Sigmoid colon (tissue), 6 donors: ENCODE measurements at regions not wholly inside any gene's neighbourhood (a gene's known extent, or its start where the extent isn't known, plus 50 kb on each side); places are given as distances from the start of the nearest gene placed in this dataset.

ENCODE experiments used
- DNase-seq: peaks from one replicate; pipeline ENCODE4 v3.0.0-alpha.2; 2019
- H3K27ac ChIP-seq, 4 donors: fragments of 200-600 bp; sonication (generic); one replicate each; pipeline ENCODE4 v1.5.1; 2016 to 2019; ENCODE audit warnings: mild to moderate bottlenecking in 1 of 4
- H3K27me3 ChIP-seq, 3 donors: fragments of 200-600 bp; sonication (generic); one replicate each; pipeline ENCODE4 v1.5.1; 2019; ENCODE audit warnings: mild to moderate bottlenecking in 1 of 3
- H3K36me3 ChIP-seq, 4 donors: fragments of 200-600 bp; sonication (generic); one replicate each; pipeline ENCODE4 v1.5.1; 2016 to 2019
- H3K4me1 ChIP-seq, 4 donors: fragments of 200-600 bp; sonication (generic); one replicate each; pipeline ENCODE4 v1.5.1; 2017 to 2019
- H3K4me3 ChIP-seq, 4 donors: fragments of 200-600 bp; sonication (generic); one replicate each; pipeline ENCODE4 v1.5.1; 2017 to 2019; ENCODE audit warnings: mild to moderate bottlenecking in 2 of 4, moderate library complexity in 1 of 4
- H3K9me3 ChIP-seq, 4 donors: fragments of 200-600 bp in 3 of 4; sonication (generic) in 3 of 4; one replicate each; pipeline versions ENCODE4 v1.5.1 to v1.6.1; 2013 to 2019
- EP300 ChIP-seq, 4 donors: sonication (generic); formaldehyde crosslinking; IDR thresholded peaks; one replicate each; pipeline ENCODE4 v1.6.1; 2017; ENCODE audit warnings: antibody characterized with exemption in 4 of 4
- POLR2A ChIP-seq, 2 donors: fragments of 450-650 bp; IDR thresholded peaks; one replicate each; pipeline ENCODE4 v1.6.1; 2016; ENCODE audit warnings: antibody characterized with exemption in 2 of 2, mild to moderate bottlenecking in 2 of 2, moderate library complexity in 2 of 2
- POLR2AphosphoS5 ChIP-seq, 4 donors: sonication (generic); formaldehyde crosslinking; IDR thresholded peaks; one replicate each; pipeline ENCODE4 v1.6.1; 2017; ENCODE audit warnings: antibody characterized with exemption in 4 of 4
- WGBS, 2 donors: extraction: QIAGEN DNeasy Blood & Tissue Kit; methylation state at CpG; one replicate each; pipeline ENCODE4 v1.1.7; 2013; 5-methylcytosine and 5-hydroxymethylcytosine counted together
- intact Hi-C: fragments of 100-400 bp; cut with DNase I; formaldehyde crosslinking; loops from one replicate; pipeline ENCODE4 v1.15.1; 2023
- TF ChIP-seq, protein P1 (sequence below), 4 experiments: fragments of 450-650 bp in 3 of 4; fragments of 200-600 bp in 1 of 4; IDR thresholded peaks; one replicate each; pipeline ENCODE4 v1.5.1; 2016 to 2019; ENCODE audit warnings: antibody characterized with exemption in 4 of 4, mild to moderate bottlenecking in 3 of 4, moderate library complexity in 2 of 4
- donor health status: healthy with polysubstance abuse.
- donor health status: healthy.

DNA sequence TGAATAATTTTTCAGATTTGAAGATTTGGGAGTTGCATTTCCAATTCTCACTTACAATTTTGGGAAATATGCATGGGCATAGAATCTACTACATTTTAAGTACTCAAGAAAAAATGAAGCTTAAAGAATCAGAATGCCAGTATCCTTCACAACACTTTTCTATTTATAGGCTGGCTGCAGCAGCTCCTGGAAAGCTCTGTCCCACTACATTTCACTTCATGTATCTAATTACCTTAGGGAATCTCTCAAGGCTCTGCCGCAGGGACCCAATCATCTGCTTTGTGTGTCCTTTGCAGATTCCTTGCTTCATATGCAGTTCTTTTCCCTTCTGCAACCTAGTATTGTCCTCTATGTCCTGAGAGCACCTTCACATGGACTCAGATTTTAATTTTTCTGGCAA lies 102.9 kb downstream of the NUP35 start:
- no peaks in the 10 kb centered on the region for H3K4me1 ChIP-seq
- no peaks in the 10 kb centered on the region for H3K9me3 ChIP-seq
- no peak overlapping the region for H3K27ac ChIP-seq
- TF ChIP-seq POLR2AphosphoS5 (IDR thresholded peaks at IDR 0.05), result no peak
- TF ChIP-seq, protein P1, sequence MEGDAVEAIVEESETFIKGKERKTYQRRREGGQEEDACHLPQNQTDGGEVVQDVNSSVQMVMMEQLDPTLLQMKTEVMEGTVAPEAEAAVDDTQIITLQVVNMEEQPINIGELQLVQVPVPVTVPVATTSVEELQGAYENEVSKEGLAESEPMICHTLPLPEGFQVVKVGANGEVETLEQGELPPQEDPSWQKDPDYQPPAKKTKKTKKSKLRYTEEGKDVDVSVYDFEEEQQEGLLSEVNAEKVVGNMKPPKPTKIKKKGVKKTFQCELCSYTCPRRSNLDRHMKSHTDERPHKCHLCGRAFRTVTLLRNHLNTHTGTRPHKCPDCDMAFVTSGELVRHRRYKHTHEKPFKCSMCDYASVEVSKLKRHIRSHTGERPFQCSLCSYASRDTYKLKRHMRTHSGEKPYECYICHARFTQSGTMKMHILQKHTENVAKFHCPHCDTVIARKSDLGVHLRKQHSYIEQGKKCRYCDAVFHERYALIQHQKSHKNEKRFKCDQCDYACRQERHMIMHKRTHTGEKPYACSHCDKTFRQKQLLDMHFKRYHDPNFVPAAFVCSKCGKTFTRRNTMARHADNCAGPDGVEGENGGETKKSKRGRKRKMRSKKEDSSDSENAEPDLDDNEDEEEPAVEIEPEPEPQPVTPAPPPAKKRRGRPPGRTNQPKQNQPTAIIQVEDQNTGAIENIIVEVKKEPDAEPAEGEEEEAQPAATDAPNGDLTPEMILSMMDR (IDR thresholded peaks at IDR 0.05), result no peak
- no peak for TF ChIP-seq POLR2A (IDR thresholded peaks at IDR 0.05)
- TF ChIP-seq EP300 (IDR thresholded peaks at IDR 0.05), result no peak
- no peaks in the 10 kb centered on the region for H3K27me3 ChIP-seq
- DNase-seq, result no peak
- intact Hi-C loops, result no loop called here
- H3K36me3 ChIP-seq, result no peaks in the 10 kb centered on the region
- WGBS, 2 donors, result 92 to 98% methylated on average over 1 of the region's 1 CpG
- H3K4me3 ChIP-seq, result no peak overlapping the region

DNA sequence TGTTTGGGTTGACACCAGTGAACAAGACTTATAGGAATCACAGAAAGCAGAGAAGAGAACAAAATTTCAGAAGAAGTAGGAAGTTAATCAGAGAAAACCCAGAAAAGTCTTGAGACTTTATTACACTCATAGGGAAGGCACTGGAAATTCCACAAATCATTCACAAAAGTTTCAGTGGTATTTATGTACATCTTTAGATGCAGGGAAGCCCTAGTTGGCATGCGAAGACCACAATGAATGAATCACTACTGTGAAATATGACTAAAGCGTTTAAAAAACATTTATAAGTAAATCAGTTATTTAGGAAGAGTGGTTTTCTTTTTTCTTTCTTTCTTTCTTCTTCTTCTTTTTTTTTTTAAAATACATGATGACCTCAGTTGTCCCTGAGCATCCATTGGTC lies 105.1 kb downstream of the NUP35 start:
- H3K27me3 ChIP-seq, result no peaks in the 10 kb centered on the region
- DNase-seq, result no peak
- no peak for TF ChIP-seq POLR2A (IDR thresholded peaks at IDR 0.05)
- TF ChIP-seq, protein P1 (IDR thresholded peaks at IDR 0.05), result no peak
- no peak for TF ChIP-seq EP300 (IDR thresholded peaks at IDR 0.05)
- TF ChIP-seq POLR2AphosphoS5 (IDR thresholded peaks at IDR 0.05), result no peak
- WGBS, 2 donors, result 88 to 89% methylated on average over 2 of the region's 2 CpGs
- intact Hi-C loops, result no loop called here
- no peak overlapping the region for H3K27ac ChIP-seq
- no peaks in the 10 kb centered on the region for H3K36me3 ChIP-seq
- no peaks in the 10 kb centered on the region for H3K9me3 ChIP-seq
- H3K4me3 ChIP-seq, result no peak overlapping the region
- H3K4me1 ChIP-seq, result no peaks in the 10 kb centered on the region

DNA sequence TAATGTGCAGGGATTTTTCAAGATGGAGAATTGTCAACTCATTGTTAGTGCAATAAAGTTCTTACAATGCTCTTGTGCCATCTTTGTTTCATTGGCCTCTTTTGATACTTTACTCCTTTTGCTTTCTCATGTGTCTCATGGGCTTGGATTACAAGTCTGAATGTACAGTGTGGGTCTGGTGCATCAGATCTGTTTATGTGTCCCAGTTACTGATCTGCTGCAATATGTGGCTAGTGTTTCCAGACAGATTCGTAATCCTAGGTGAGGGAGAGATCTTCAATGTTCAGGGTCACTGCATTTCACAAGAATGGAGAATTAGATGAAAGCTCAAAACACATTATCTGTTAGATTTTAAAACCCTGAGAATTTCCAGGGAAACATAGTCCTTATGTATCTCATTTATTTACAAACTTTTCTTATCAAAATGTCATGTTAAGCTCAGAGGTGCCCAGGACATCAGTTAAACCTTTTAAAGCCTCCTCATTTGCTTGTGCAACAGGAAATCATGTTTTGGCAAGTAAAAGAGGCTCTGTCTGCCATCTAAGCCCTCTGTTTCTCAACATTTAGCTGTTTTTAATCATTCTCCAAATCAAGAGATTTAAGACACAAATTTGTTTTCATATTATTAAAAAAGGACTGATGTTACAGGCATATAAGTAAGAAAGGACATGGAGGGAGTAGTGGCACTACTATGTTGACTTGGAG lies 108.1 kb downstream of the NUP35 start:
- H3K27ac ChIP-seq, result no peak overlapping the region
- whole genome bisulfite sequencing, 2 donors, result 88 to 90% methylated on average over 1 of the region's 1 CpG
- DNase-seq, result no peak
- no peaks in the 10 kb centered on the region for H3K4me1 ChIP-seq
- no peaks in the 10 kb centered on the region for H3K36me3 ChIP-seq
- H3K9me3 ChIP-seq, result no peaks in the 10 kb centered on the region
- no peaks in the 10 kb centered on the region for H3K27me3 ChIP-seq
- intact Hi-C loops, result no loop called here
- no peak for TF ChIP-seq POLR2A (IDR thresholded peaks at IDR 0.05)
- TF ChIP-seq, protein P1 (IDR thresholded peaks at IDR 0.05), result no peak
- no peak for TF ChIP-seq POLR2AphosphoS5 (IDR thresholded peaks at IDR 0.05)
- no peak for TF ChIP-seq EP300 (IDR thresholded peaks at IDR 0.05)
- H3K4me3 ChIP-seq, result no peak overlapping the region

DNA sequence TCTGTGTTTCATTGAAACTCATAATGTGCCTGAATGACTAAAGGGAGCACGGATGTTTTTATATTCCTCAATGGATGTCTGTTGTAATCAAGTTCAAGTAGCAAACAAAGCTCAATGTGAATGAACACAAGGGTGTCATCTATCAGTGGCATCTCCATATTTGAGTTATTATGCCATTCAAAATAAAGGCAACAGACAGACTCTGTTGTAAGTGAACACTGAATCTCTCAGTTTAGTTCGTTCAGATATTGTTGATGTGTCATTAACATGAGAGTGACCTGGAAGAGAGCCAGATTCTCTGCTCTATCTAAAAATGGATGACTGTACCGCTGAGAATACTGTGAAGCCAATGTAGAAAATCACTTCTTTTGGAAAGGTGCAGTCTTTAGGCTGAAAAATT lies 118.7 kb downstream of the NUP35 start:
- intact Hi-C loops, result no loop called here
- H3K27ac ChIP-seq, result no peak overlapping the region
- no peak for TF ChIP-seq EP300 (IDR thresholded peaks at IDR 0.05)
- TF ChIP-seq, protein P1 (IDR thresholded peaks at IDR 0.05), result no peak
- TF ChIP-seq POLR2A (IDR thresholded peaks at IDR 0.05), result no peak
- TF ChIP-seq POLR2AphosphoS5 (IDR thresholded peaks at IDR 0.05), result no peak
- no peaks in the 10 kb centered on the region for H3K9me3 ChIP-seq
- WGBS, 2 donors, result 63 to 77% methylated on average over 3 of the region's 3 CpGs
- no peaks in the 10 kb centered on the region for H3K27me3 ChIP-seq
- no peaks in the 10 kb centered on the region for H3K36me3 ChIP-seq
- DNase-seq, result no peak
- no peak overlapping the region for H3K4me3 ChIP-seq
- H3K4me1 ChIP-seq, result no peaks in the 10 kb centered on the region

DNA sequence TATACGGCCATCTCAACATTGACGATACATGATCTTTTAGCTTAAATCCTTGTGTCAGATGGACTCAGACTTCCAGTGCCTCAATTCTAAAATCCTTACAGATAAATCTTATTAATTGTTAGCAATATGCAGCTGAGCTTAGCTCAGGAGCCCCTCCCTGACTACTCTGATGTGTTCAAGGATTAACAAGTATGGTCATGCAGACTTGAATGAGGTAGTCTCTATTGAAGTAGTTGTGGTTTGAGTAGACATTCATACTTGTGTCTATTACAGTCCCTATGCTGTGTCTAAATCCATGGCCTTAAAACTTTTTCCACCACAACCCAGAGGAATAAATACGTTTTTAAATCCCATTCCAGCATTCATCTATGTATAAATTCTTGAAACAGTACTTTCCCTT lies 119.5 kb downstream of the NUP35 start:
- Histone ChIP-seq H3K27me3 (no peaks in the 10 kb centered on the region), H3K36me3 (no peaks in the 10 kb centered on the region), H3K27ac (no peak overlapping the region), H3K4me1 (no peaks in the 10 kb centered on the region), H3K4me3 (no peak overlapping the region), H3K9me3 (no peaks in the 10 kb centered on the region)
- WGBS, 2 donors, result 89 to 91% methylated on average over 3 of the region's 3 CpGs
- TF ChIP-seq, protein P1 (IDR thresholded peaks at IDR 0.05), result no peak
- TF ChIP-seq EP300 (IDR thresholded peaks at IDR 0.05), result no peak
- TF ChIP-seq POLR2A (IDR thresholded peaks at IDR 0.05), result no peak
- no peak for DNase-seq
- intact Hi-C loops, result no loop called here
